ENCODE measurements at regions not wholly inside any gene's neighbourhood (a gene's known extent, or its start where the extent isn't known, plus 50 kb on each side); places are given as distances from the start of the nearest gene placed in this dataset.

DNA sequence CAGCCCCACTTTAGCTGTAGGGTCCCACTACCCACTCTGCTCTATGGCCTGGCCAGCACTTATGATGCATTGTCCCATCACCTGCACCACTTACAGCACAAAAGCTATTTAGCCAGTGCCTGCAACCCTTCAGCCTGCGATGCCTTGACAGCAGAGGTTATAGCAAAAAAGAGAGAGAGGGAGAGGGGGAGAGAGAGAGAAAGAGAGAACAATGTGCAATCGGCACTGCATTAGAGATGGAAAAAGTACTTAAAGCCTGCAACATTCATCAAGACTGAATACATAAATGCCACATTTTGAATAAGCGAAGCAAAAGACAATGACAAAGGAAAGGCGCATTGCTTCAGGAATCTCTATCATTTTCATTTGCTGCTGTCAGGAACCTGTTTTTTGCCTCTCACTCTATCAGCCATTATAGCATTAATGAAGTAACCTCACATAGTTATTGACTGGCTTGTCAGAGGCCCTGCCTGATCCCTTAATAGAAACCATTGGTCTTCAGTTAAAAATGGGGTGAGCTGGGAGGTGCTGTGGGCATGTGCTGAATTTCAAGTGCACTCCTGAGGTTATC, 833.1 kb downstream of the BCL11A start:
- no peaks in the 10 kb centered on the region for H3K36me3 ChIP-seq (ENCODE audit: insufficient read depth, low read length)
- H3K9ac ChIP-seq (ENCODE audit: low read length), result no peak overlapping the region
- H3K9me3 ChIP-seq (ENCODE audit: low read length), result no peaks in the 10 kb centered on the region
- H3K4me3 ChIP-seq (ENCODE audit: low read depth in 1 of 2, low read length in 2 of 2), result no peak overlapping the region
- H3K27me3 ChIP-seq (ENCODE audit: control insufficient read depth in 1 of 2, insufficient read depth in 2 of 2, low read length in 2 of 2), result no peaks in the 10 kb centered on the region
- no peaks in the 10 kb centered on the region for H3K4me1 ChIP-seq (ENCODE audit: insufficient read depth, low read length)
- H3K27ac ChIP-seq (ENCODE audit: low read depth, low read length), result no peak overlapping the region

DNA sequence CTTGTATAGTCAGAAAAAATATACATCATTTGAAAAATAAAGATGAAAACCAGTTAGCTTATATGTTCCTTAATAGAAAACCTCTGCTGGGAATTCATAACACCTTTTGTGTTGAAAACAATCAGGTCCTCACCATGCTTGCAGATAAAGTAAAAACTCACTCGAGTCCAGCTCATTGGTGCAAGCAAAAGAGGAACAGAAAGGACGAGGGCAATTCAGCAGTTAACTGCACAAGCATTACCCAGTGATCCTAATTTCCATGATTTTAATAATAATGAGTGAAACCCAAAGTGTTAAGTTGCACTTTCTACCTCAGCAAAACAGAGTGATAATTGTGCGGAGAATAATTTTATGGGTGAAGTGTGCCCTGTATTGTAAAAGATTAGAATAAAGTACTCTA, 839.9 kb downstream of the BCL11A start:
- Histone ChIP-seq H3K9me3 (ENCODE audit: low read length) (no peaks in the 10 kb centered on the region), H3K27me3 (ENCODE audit: control insufficient read depth in 1 of 2, insufficient read depth in 2 of 2, low read length in 2 of 2) (no peaks in the 10 kb centered on the region), H3K27ac (ENCODE audit: low read depth, low read length) (no peak overlapping the region), H3K4me3 (ENCODE audit: low read depth in 1 of 2, low read length in 2 of 2) (no peak overlapping the region), H3K4me1 (ENCODE audit: insufficient read depth, low read length) (no peaks in the 10 kb centered on the region), H3K9ac (ENCODE audit: low read length) (no peak overlapping the region), H3K36me3 (ENCODE audit: insufficient read depth, low read length) (no peaks in the 10 kb centered on the region)

DNA sequence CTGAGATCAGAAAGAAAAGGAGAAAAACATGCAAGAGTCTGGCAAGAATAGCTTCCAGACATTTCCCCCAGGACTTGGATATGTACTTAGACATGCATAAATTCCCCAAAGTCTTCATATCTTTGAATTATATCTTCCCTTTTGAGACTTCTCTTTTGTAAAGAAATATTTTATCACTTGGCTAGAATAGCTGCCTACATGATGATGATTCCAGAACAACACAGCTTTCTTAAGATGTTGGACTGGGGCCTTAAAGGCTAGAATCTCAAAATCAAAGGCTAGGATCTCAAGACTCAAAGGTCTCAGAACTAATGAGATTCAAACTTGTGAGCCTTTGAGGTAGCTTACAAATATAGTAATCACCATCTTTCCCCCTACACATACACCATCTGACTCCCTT, 842.3 kb downstream of the BCL11A start:
- Histone ChIP-seq H3K4me1 (ENCODE audit: insufficient read depth, low read length) (no peaks in the 10 kb centered on the region), H3K4me3 (ENCODE audit: low read depth in 1 of 2, low read length in 2 of 2) (no peak overlapping the region), H3K27ac (ENCODE audit: low read depth, low read length) (no peak overlapping the region), H3K36me3 (ENCODE audit: insufficient read depth, low read length) (no peaks in the 10 kb centered on the region), H3K27me3 (ENCODE audit: control insufficient read depth in 1 of 2, insufficient read depth in 2 of 2, low read length in 2 of 2) (no peaks in the 10 kb centered on the region), H3K9ac (ENCODE audit: low read length) (no peak overlapping the region), H3K9me3 (ENCODE audit: low read length) (no peaks in the 10 kb centered on the region)

DNA sequence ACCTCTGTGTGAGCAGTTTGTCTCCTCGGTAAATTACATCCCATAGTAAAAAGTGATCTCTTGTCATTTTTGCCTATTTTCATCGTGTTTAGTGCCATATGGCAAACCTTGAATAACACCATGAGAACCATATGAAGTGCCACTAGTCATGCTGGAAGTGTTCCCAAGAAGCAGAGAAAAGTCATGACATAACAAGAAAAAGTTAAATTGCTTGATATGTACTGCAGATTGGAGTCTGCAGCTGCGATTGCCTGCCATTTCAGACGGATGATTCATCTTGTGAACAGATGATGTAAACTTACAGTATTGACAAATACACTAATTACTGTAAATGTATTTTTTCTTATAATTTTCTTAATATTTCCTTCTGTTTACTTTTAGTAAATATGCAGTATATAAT, 846.7 kb downstream of the BCL11A start:
- no peaks in the 10 kb centered on the region for H3K9me3 ChIP-seq (ENCODE audit: low read length)
- no peaks in the 10 kb centered on the region for H3K36me3 ChIP-seq (ENCODE audit: insufficient read depth, low read length)
- no peak overlapping the region for H3K27ac ChIP-seq (ENCODE audit: low read depth, low read length)
- H3K9ac ChIP-seq (ENCODE audit: low read length), result no peak overlapping the region
- H3K4me1 ChIP-seq (ENCODE audit: insufficient read depth, low read length), result no peaks in the 10 kb centered on the region
- no peak overlapping the region for H3K4me3 ChIP-seq (ENCODE audit: low read depth in 1 of 2, low read length in 2 of 2)
- H3K27me3 ChIP-seq (ENCODE audit: control insufficient read depth in 1 of 2, insufficient read depth in 2 of 2, low read length in 2 of 2), result no peaks in the 10 kb centered on the region

DNA sequence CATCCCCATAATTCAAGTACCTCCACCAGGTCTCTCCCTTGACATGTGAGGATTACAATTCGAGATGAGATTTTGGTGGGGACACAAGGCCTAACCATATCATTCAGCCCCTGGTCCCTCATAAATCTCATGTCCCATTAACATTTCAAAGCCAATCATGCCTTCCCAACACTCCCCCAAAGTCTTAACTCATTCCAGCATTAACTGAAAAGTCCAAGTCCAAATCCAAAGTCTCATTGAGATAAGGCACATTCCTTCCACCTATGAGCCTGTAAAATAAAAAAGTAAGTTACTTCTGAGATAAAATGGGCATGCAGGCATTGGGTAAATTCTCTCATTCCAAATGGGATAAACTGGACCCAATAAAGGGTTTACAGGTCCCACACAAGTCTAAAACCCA, 849.7 kb downstream of the BCL11A start:
- Histone ChIP-seq H3K27me3 (ENCODE audit: control insufficient read depth in 1 of 2, insufficient read depth in 2 of 2, low read length in 2 of 2) (no peaks in the 10 kb centered on the region), H3K9ac (ENCODE audit: low read length) (no peak overlapping the region), H3K4me3 (ENCODE audit: low read depth in 1 of 2, low read length in 2 of 2) (no peak overlapping the region), H3K27ac (ENCODE audit: low read depth, low read length) (no peak overlapping the region), H3K9me3 (ENCODE audit: low read length) (no peaks in the 10 kb centered on the region), H3K4me1 (ENCODE audit: insufficient read depth, low read length) (no peaks in the 10 kb centered on the region), H3K36me3 (ENCODE audit: insufficient read depth, low read length) (no peaks in the 10 kb centered on the region)

DNA sequence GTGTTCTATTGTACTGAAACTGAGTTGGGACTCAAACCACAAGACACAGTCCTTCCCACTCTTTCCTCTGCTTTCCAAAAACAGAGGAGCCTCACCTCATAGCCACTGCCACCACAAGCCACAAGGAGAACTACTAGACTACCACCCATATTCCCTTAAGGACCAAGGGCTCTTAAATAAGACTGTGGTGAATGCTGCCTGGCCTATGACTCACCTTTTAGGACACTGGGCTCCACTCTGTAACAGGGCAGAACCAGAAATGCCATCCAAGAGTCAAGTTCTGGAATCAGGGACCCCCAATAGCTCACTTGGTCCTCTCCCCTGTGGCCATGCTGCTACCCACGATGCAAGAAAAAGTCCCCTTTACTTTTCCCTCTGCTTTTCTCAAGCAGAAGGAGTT, 851.4 kb downstream of the BCL11A start:
- Histone ChIP-seq H3K36me3 (ENCODE audit: insufficient read depth, low read length) (no peaks in the 10 kb centered on the region), H3K4me1 (ENCODE audit: insufficient read depth, low read length) (no peaks in the 10 kb centered on the region), H3K9me3 (ENCODE audit: low read length) (no peaks in the 10 kb centered on the region), H3K9ac (ENCODE audit: low read length) (no peak overlapping the region), H3K4me3 (ENCODE audit: low read depth in 1 of 2, low read length in 2 of 2) (no peak overlapping the region), H3K27ac (ENCODE audit: low read depth, low read length) (no peak overlapping the region), H3K27me3 (ENCODE audit: control insufficient read depth in 1 of 2, insufficient read depth in 2 of 2, low read length in 2 of 2) (no peaks in the 10 kb centered on the region)

DNA sequence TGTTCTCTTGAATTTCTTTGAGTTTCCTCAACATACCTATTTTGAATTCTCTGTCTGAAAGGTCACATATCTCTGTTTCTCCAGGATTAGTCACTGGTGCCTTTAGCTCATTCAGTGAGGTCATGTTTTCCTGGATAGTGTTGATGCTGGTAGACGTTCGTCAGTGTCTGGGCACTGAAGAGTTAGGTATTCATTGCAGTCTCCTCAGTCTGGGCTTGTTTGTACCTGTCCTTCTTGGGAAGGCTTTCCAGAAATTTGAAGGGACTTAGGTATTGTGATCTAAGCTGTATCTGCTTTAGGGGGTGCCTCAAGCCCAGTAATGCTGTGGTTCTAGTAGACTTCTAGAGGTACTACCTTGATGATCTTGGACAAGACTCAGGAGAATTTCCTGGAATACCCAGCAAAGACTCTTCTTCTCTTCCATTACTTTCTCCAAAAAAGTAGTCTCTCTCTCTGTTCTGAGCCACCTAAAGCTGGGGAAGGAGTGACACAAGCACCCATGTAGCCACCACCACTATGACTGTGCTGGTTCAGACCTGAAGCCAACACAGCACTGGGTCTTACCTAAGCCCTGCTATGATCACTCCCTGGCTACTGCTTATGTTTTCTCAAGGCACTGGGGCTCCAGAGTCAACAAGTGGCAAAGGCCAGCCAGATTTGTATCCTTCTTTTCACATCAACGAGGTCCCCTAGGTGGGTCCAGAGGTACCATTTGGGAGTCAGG, 852.0 kb downstream of the BCL11A start:
- H3K4me3 ChIP-seq (ENCODE audit: low read depth in 1 of 2, low read length in 2 of 2), result no peak overlapping the region
- H3K4me1 ChIP-seq (ENCODE audit: insufficient read depth, low read length), result no peaks in the 10 kb centered on the region
- H3K27ac ChIP-seq (ENCODE audit: low read depth, low read length), result no peak overlapping the region
- H3K36me3 ChIP-seq (ENCODE audit: insufficient read depth, low read length), result no peaks in the 10 kb centered on the region
- no peak overlapping the region for H3K9ac ChIP-seq (ENCODE audit: low read length)
- H3K9me3 ChIP-seq (ENCODE audit: low read length), result no peaks in the 10 kb centered on the region
- H3K27me3 ChIP-seq (ENCODE audit: control insufficient read depth in 1 of 2, insufficient read depth in 2 of 2, low read length in 2 of 2), result no peaks in the 10 kb centered on the region

DNA sequence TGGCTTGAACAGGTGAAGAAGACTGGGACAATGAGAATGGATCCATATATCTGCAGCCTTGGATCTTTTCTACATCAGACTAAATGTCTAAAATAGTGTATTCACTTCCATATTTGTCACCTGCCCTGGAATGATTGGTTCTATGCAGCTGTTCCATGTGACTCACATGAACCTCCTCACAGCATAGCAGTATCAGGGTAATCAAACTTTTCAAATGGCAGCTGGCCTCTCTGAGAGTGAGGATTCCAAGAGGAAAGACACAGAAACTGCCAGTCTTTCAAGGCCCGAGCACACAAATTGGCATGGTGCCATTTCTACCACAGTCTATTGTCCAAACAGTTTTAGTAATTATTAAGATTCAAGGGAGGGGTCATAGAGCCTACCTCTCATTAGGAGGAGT, 859.3 kb downstream of the BCL11A start:
- Histone ChIP-seq H3K27me3 (ENCODE audit: control insufficient read depth in 1 of 2, insufficient read depth in 2 of 2, low read length in 2 of 2) (no peaks in the 10 kb centered on the region), H3K9ac (ENCODE audit: low read length) (no peak overlapping the region), H3K4me1 (ENCODE audit: insufficient read depth, low read length) (no peaks in the 10 kb centered on the region), H3K27ac (ENCODE audit: low read depth, low read length) (no peak overlapping the region), H3K36me3 (ENCODE audit: insufficient read depth, low read length) (no peaks in the 10 kb centered on the region), H3K4me3 (ENCODE audit: low read depth in 1 of 2, low read length in 2 of 2) (no peak overlapping the region), H3K9me3 (ENCODE audit: low read length) (no peaks in the 10 kb centered on the region)

DNA sequence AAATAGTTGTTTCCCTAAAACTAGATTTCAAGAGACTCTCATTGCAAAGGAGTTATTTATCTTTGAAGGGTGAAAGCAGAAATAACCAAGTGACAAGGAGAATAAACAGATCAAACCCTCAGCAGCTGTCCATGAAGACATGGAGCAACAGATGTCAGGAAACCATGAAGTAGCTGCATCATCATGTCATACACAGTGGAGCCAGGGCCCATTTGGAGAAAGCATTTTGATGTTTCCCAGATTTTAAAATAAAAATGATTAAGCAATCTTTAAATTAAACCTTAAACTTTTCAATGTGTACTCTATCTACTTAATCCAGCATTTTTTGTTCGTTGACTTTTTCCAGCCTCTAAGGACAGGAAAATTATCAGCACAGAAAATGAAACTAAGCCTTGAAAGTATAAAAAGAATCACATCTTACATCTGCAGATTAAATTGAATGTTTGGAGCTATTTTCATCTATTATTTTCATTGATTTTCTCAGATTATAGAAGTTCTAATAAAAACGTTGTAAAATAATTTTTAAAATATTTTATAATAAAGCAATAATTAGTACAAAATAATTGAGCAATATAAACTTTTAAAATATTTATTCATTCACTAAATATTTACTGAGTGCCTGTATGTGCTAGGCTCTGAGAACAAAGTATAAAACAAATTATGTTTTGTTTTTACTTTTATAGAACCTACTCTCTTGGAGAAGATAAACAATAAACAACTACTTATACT, 860.1 kb downstream of the BCL11A start:
- H3K4me1 ChIP-seq (ENCODE audit: insufficient read depth, low read length), result no peaks in the 10 kb centered on the region
- no peak overlapping the region for H3K4me3 ChIP-seq (ENCODE audit: low read depth in 1 of 2, low read length in 2 of 2)
- H3K36me3 ChIP-seq (ENCODE audit: insufficient read depth, low read length), result no peaks in the 10 kb centered on the region
- H3K27me3 ChIP-seq (ENCODE audit: control insufficient read depth in 1 of 2, insufficient read depth in 2 of 2, low read length in 2 of 2), result no peaks in the 10 kb centered on the region
- no peak overlapping the region for H3K9ac ChIP-seq (ENCODE audit: low read length)
- no peaks in the 10 kb centered on the region for H3K9me3 ChIP-seq (ENCODE audit: low read length)
- H3K27ac ChIP-seq (ENCODE audit: low read depth, low read length), result no peak overlapping the region

DNA sequence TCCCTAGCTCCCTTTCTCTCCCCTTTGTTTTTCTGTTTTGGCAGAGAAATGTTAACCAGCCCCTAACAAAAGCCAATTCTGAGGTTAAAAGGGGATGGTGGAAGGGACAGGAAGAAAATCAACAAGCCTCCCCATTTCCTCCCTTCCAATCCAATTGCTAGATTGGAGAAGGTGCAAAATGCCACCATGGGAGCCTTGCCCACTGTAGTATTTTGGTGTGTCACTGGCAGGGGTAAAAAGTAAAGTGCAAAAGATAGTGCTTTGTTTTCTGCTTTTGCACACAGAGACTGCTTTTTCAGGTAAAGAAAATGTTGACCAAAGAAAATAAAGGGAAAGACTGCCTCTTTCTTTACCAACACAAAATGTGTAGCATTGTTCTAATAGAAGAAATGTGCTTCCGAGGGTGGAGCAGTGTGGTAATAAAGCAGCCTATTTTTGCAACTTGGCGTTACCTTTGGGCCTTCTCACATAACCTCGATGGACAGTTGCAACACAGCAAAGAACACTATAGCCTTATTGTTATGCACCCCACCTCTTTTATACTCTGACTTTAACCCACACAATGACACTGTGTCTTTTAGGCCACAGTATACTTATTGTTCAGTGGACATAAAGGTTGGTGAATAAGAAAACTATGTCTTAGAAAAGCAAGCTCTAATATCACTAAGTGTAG, 861.8 kb downstream of the BCL11A start:
- Histone ChIP-seq H3K27ac (ENCODE audit: low read depth, low read length) (no peak overlapping the region), H3K9ac (ENCODE audit: low read length) (no peak overlapping the region), H3K27me3 (ENCODE audit: control insufficient read depth in 1 of 2, insufficient read depth in 2 of 2, low read length in 2 of 2) (no peaks in the 10 kb centered on the region), H3K4me1 (ENCODE audit: insufficient read depth, low read length) (no peaks in the 10 kb centered on the region), H3K36me3 (ENCODE audit: insufficient read depth, low read length) (no peaks in the 10 kb centered on the region), H3K9me3 (ENCODE audit: low read length) (no peaks in the 10 kb centered on the region), H3K4me3 (ENCODE audit: low read depth in 1 of 2, low read length in 2 of 2) (no peak overlapping the region)

DNA sequence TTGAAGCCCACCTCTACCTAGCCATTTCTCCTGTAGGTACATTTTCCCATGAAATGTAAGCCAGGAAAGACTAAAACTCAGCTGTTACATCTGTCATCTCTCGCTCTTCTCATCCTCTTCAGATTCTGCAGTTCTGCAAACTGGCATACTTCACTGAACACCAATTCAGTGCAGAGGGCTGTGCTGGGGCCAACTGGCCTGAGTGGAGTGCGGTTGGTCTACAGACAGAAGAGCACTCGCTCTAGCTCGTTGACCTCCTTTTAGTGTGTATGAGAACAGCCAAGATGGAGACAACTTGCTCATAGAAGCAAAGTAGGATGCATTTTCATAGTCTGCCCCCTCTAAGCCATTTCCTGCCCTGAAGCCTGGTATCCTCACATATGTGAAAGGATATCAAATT, 862.6 kb downstream of the BCL11A start:
- Histone ChIP-seq H3K4me1 (ENCODE audit: insufficient read depth, low read length) (no peaks in the 10 kb centered on the region), H3K36me3 (ENCODE audit: insufficient read depth, low read length) (no peaks in the 10 kb centered on the region), H3K4me3 (ENCODE audit: low read depth in 1 of 2, low read length in 2 of 2) (no peak overlapping the region), H3K27ac (ENCODE audit: low read depth, low read length) (no peak overlapping the region), H3K9me3 (ENCODE audit: low read length) (no peaks in the 10 kb centered on the region), H3K27me3 (ENCODE audit: control insufficient read depth in 1 of 2, insufficient read depth in 2 of 2, low read length in 2 of 2) (no peaks in the 10 kb centered on the region), H3K9ac (ENCODE audit: low read length) (no peak overlapping the region)

Data from muscle layer of colon (tissue), 2 donors.